ENCODE measurements at regions not wholly inside any gene's neighbourhood (a gene's known extent, or its start where the extent isn't known, plus 50 kb on each side); places are given as distances from the start of the nearest gene placed in this dataset.

DNA sequence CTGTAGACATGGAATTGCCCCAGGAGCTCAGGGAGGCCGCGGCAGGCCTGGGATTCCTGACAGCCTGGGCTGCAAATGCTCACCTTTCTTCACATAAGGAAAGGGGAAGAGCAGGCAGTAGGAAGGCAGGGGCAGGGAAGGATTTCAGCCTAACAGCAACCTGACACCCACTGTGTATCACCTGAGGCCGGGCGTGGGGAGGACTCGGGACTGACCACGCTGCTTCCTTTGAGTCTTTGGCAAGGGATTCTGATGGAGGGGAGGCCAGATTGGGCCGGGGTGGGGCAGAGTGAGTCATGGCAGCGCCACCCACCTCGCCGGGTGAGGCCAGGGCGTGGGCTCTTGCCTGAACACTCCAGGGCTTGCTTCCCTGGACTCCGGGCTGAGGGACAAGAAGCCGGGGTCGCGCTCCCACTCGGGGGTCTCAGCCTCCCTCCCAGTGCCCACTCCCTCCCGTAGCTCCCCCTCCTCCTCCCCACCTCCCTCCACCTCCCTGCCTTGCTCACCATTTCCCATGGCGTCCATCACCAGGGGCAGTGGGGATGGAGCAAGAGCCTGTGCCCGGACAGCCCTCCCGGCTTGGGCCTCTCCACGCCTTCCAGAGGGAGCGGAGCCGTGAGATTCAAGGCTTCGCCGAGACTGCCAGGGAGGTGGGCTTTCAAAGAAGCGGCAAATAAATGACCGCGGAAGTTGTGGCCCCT, 247.9 kb upstream of the RTL1 start:
- DNase-seq, result no peak

DNA sequence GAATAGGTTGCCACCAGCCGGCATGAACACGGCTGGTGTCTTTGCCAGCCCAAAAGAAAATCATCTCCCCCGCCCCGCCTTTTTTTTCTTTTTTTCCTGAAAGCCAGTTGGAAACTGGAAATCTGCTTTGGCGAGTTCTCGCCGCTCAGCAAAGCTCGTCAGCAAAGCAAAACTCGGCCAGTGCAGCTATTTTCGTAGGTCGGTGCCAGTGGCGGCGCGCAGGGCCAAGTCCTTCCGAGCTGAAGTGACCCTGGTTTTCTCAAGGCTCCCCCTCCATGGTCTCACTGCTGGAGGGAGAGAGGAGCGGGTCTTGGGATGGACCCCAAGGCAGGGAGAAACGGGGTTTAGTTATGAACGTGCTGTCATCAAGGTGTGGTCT, 248.4 kb upstream of the RTL1 start:
- no peak for DNase-seq

DNA sequence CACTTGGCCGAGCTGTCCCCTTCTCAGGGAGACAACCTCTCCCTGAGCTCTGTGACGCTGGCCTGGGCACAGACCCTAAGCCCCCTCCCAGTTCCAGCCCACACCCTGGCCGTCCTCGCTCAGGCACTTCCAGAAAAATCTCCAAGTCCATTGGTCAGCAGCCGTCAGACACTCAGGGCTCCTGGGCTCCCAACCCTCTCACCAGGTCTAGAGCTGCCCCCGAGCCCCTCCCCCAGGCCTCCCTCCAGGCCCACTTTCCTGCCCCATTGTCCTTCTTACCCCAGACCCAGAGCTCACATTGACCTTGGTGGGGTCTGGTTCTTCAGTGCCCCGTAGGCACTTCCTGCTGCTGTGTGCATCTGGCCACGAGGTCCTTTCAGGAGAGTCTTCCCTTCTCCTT, 249.3 kb upstream of the RTL1 start:
- DNase-seq, result no peak

DNA sequence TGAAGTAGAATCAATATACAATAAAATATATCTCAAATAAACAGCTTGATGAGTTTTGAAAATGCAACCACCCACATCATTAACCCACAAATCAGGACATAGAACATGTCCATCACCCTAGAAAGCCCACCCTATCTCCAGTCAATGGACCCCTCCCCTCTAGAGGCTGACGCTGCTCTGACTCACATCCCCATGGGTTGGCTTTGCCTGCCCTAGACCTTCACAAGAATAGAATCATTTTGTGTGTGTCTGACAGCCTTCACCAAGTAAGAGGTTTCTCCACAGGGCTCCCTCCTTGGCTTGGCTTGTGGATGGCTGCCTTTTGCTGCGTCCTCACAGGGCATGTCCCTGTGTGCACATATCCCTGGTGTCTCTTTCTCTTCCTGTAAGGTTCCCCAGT, 250.2 kb upstream of the RTL1 start:
- DNase-seq, result no peak

DNA sequence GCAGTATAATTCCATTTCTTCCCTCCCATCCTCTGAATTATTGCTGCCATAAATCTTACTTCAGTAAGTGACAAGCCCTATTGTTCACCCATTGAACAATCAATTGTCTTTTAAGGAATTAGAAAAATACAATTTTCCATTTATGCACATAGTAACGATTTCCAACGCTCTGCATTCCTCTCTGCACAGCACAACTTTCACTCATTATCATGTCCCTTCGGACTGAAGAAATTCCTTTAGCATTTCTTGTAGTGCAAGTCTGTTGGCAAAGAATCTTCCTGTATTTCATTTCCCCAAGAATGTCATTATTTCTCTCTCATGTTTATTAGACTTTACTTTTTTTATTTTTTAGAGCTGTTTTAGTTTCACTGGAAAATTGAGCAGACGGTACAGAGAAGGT, 252.1 kb upstream of the RTL1 start:
- no peak for DNase-seq

DNA sequence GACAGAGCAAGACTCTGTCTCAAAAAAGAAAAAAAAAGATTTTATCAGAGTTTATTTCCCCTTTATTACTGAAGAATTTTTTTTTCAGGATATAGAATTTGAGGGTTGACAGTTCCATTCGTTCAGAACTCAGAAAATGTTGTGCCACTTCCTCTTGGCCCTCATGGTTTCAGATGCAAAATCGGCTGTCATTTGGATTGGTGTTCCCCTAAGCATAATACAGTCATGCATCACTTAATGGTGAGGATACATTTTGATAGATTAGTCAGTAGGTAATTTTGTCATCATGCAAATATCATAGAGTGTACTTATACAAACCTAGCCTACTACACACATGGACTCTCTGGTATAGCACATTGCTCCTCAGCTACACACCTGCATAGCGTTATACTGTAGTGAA, 263.9 kb upstream of the RTL1 start:
- no peak for DNase-seq

DNA sequence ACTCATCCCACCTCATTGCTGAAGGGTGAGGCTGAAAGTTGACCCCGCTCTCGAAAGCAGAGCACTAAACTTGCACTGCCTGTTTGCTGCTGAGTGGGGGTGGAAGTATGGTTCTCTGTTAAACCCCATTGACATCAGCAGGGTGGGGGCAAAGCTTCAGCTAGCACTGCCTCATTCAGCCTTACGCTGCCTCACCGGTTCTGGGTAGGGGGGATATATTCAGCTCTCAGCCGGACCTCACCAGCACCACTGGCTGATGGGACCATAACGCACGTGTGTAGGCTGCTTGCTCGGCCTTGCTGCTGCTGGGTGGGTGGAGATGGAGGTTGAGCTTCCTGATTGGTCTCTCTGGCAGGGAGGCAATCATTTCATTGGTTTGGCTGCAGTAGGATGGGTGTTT, 265.7 kb upstream of the RTL1 start:
- DNase-seq, result no peak

DNA sequence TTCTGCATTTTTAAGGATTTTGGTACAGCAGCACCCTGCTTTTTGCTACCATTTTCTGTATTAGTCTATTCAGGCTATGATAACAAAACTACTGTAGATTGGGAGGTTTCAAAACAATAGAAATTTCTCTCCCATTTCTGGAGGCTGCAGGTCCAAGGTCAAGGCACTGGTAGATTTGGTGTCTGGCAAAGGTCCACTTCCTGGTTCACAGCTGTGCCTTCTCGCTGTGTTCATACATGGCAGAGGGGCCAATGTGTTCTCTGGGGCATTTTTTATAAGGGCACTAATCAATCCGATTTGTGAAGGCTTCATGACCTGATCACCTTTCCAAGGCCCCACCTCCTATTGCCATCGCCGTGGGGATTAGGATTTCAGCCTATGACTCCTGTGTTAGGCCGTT, 268.1 kb upstream of the RTL1 start:
- DNase-seq, result no peak

DNA sequence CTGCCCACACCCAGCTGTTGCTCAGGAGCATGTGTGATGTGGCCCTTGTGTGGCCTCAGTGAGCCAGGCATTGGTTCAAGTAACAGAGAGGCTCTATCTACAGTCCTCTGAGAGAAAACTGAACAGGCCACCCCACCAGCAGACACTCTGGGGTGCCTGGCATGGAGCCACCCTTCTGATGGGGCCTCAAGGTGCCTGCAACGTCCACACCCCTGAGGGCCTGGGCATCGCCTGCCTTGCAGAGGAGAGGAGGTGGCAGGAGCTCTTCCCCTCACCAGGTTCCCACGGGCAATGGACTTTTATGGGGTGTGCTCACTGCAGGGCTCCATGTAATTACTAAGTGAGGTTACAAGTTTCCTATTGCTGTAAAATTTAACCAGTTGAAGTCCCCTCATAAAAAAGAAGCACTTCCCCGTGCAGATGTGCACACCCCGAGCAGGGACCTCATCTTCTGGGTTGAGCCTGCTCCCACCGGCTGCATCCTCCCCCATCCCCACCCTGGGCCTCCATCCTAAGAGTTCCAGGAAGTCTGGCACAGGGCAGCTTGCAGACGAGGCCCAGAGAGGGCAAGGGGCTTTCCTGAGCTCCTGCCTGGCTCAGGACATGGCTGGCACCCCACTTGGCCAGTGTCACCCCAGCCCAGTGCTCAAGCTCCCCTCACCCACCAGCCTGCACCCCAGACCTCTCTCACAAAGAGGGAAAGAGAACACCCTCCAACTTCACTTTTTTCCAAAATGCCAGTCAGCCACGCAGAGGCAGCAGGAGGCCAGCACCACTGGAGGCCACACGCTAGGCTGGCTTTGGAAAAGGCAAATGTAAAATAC, 270.4 kb upstream of the RTL1 start:
- no peak for DNase-seq

DNA sequence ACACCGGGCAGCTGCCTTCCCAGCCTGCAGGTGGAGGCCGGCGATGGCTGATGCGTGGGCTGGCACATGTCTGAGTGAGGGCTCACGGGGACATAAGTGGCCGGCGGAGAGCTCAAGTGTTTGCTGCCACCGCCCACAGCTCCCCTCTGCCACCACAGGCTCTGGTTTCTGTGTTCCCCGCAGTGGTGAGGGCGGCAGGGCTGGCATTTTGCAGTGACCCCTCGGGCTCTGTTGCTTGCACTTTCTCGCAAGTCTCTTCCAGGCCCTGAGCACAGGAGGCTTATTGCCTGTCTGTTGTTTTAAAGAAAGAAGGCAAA, 271.0 kb upstream of the RTL1 start:
- peak in 1 of 2 experiments; percentile 41 for DNase-seq

DNA sequence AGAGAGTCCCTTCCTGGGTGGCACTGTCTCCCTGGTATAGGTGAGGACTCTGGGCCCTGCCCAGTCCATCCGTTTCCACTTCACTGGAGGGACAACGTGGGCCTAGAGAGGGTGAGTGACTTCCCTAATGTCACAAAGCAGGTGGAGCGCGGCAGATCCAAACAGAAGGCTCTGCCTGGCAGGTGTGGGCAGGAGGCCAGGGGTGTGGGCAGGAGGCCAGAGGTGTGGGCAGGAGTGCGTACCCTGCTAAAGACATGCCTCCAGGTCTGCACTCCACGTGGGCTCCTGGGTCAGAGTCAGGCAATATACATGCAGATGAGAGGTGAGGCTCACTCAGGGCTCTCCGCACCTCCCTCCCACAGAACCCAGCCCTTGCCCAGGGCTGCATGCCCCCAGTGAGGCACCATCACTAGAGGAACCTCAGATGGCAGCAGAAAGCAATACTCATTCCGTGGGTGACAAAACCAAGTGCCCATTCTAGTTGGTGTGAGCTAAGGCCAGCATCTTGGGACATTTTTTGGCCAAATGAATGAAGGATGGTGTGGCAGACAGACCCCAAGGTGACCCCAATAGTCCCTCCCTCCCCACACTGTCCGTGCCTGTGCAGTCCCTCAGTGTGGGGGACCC, 271.6 kb upstream of the RTL1 start:
- no peak for DNase-seq

DNA sequence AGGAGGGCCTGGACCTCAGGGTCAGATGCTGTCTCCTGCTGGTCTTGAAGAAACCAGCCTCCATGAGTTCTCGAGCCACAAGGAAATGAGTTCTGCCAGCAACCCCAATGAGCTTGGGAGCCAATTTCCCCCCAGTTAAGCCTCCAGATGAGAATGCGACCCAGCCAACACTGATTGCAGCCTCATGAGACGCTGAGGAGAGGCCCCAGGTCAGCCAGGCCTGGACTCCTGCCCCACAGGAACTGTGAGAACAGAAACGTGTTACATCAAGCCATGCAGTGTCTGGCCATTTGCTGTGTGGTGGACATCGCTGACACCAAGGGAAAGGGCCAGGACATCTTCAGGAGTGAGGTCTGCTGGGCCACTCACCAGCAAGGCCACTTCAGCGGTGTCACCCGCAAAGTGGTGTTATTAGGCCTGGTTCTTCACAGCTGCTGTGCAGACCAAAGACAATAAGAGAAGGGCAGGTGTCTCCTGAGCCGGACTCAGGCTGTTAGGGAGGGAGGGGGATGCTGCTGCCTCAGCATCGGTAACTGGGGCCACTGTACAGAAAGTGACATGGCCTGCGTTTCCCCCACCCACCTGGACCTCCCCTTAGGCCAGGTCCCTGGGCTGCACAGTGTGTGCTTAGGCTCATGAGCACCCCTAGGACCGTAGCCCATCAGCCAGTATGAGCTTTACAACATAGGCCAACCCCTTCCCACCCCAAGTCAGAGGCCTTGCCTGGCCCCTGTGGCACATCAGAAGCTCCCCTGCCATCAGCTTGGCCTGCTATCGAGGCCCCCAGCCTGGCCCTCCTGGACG, 272.4 kb upstream of the RTL1 start:
- no peak for DNase-seq

DNA sequence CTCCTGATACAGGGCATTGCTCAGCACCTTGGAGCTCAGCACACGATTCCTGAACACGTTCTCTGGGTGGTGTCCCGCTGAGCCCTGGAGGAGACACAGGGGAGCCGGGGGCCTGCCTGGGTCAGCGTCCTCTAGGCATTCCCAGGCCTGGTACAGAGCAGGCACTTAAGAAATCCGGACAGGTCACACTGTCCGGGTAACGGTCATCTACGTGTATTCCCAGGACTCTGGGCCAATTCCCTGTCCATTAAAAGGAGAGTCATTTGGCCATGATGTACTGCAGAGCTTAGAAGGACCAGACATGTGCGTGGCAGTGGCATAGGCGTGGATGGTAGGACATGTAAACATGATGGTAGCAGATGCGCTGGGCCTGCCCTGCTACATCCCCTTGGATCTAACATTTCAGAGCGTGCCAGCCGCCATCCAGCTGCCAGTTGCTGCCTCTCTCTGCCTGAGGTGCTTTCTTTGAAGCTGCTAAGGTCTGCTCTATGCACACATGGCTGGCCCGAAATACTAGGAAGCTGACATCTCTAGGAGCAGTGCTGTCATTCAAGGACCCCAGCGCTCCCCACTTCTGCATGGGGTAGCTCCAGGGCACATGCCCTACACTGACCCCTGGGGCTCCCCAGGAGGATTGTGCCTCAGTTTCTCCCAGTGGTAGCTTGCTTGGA, 273.1 kb upstream of the RTL1 start:
- DNase-seq, result no peak

DNA sequence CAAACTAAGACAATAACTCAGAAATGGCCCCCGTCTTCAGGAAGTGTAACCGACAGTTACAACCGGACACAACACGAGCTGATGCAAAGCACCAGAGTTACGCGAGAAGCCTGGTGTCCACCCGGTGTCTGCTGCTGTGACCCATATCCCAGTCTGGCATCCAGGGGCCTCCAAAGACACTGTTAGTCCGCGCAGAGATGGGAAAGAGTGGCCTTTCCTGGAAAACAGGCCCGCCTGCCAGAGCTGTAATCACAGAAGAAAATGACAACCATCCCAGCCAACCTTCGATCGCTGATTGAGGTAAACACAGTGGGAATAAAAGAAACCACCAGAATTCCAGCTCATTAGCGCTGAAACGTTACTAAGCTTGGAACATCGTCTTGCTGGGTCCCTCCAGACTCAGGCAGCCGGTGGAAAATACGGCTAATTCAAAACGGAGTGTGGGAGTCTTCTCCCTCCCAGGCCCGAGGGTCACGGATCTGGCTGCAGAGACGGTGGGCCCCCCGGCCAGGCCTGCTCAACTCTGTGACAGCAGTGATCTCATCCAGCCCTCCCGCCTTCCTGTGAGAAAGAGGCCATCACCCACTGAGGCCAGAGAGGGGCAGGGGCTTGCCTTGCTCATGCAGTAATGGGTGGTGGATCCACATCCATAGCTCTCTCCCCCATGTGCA, 273.9 kb upstream of the RTL1 start:
- no peak for DNase-seq

DNA sequence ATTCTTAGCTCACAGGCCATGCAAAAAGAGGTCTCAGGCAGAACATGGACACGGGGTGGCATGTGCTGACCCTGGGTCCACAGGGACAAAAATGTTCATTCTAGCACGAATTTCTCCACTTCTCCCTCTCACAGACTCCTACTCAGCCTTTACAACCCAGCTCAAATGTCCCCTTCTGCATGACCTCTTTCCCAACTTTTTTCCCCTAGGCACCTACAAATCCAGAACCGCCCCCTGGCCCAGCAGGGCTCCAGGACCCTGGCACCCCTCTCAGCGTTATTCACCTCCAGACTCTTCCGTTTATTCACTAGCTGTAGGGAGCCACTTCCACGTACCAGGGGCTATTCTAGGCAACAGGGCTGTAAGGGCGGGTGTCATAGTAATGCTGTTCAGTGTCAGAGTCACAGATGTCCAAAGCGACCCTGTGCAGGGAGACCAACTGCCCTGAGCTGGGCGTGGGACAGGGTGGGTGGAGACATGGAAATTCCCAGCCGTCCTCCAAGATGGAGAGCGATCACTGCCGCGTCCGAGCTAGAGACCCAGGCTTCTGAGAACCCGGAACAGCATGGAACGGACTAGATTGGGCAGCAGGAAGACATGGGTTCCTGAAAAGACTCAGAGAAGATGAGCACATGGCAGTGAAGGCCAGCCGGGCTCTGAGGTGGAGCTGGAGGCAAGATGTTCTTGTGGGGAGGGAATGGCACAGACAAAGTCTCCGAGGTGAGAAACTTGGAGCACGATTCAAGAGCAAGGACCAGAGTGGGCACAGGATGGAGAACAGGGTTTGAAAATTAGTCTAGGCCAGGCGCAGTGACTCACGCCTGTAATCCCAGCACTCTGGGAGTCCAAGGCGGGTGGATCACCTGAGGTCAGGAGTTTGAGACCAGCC, 274.9 kb upstream of the RTL1 start:
- DNase-seq, result no peak

DNA sequence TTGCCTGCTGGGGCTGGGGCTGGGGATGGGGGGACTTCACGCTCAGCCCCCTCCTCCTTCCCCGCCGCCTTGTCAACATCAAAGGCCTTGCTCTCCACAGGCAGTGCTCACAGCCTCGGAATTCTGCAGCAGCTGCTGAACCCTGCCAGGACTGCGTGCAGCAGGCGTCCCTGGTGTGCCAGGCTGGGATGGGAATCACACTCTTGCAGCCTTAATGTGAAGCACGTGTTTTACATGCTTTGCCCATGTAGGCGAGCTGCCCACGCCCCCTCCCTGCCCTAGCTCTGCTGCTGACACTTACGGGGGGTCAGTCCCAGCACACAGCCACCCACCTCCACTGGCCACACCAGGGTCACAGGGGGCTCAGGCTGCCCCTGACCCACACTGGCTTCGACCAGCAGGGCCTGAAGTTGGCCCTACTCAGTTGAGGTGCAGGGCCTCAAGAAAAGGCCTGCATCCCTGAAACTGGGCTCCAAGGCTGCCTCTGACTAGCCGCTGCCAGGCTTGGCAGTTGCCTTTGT, 276.2 kb upstream of the RTL1 start:
- DNase-seq, result no peak

DNA sequence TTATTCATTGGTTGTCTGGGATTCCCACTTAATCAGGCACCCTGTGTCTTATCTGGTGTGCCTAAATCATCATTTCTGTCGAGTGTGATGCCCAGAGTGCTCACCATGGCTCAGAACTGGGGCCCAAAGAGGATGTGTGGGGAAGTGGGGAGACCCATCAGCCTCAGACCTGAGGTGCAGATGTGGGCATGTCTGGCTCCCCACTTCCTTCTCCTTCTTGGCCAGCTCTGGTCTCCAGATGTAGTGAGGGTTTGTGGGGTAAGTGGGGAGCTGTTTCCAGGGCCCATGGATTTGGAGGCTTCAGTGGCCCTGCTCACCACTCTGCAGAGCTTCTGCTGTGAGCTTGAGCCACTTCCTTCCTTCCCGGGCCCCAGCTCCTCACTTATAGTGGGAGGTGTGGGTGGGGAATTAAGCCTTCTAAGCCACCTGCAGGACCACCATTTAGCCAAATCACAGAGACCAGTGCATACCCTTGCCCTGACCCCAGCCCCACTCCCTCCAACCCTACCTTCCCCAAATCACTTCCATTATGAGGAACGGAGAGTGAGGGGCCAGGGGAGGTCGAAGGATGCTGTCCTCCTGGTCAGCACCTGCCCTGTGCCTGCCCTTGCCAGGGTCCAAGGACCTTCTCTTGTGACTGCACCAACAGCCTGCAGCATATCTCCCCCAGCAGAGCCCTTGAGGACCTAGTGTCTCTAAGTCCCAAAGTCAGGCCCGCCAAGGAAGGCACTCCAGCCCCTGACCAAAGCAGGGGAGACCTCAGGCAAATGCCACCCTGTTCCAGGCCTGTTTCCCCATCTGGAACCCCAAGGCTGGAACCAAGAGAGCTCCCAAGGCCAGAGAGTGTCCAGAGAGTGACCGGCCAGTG, 278.2 kb upstream of the RTL1 start:
- DNase-seq, result no peak

DNA sequence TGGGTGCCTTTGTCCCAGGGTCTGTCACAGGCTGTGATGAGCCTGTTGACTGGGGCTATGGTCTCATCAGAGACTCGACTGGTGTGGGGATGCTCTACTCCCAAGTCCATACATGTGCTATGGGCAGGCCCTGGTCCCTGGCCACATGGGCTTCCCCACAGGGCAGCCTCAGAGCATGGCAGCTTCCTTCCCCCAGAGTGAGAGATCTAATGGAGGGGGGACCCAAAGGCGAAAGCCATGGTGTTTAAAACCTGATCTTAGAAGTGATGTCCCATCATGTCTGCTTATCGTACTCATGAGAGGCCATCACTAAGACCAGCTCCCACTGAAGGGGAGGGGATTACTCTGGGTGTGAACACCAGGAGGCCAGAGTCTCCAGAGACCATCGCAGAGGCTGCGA, 279.0 kb upstream of the RTL1 start:
- DNase-seq, result no peak

DNA sequence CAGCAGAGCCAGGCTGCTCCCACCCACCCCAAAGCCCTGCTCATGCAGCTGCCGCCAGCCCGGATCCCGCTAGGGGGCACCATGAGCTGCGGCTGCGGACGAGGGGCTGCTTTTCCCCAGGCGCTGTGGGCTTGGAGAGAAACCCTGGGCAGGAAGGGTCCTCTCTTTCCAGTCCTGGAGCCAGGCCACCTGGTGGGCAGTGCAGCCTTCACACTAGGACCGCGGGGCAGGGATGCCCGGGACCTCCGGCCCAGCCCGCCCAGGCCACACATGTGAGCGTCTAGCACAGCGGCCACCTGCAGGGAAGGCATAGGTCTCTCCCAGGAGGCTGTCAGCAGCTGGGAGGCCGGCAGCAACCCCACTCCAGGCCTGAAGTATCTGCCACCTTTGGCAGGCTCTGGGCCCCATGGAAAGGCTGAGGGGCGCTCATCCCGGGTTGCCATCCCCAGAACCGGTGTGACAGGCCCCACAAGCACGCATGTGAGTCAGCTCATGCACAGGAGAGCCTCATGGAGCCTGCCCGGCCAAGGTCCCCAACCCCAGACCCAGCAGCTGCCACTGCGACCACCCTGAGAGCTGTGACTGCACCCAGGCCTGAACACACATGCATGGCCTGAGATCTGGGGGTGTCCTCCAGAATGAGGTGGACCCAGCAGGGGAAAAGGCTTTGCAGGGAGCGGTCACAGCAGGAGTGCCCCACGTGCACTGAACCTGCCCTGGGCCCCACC, 280.0 kb upstream of the RTL1 start:
- peak; percentile 25 to 49 for DNase-seq
